Cardiac fibroblast (primary cell): ENCODE measurements at regions not wholly inside any gene's neighbourhood (a gene's known extent, or its start where the extent isn't known, plus 50 kb on each side); places are given as distances from the start of the nearest gene placed in this dataset.

Source experiments
- DNase-seq, 2 donors: peaks; one replicate each; pipeline versions ENCODE4 v3.0.0 to v3.0.0-alpha.2; 2010; ENCODE audit warnings: low read depth in 2 of 2
- H3K4me3 ChIP-seq, 2 donors: replicated peaks in 1 of 2; 1 replicate in 1 of 2; 2 replicates in 1 of 2; pipeline ENCODE4 v1.5.1; 2011; ENCODE audit warnings: low read depth in 2 of 2, low read length in 2 of 2, mild to moderate bottlenecking in 2 of 2, moderate library complexity in 1 of 2
- CTCF ChIP-seq: IDR thresholded peaks from one replicate; pipeline ENCODE4 v1.5.1; 2011; ENCODE audit warnings: low read depth, mild to moderate bottlenecking, low read length, inconsistent platforms

- H3K4me3 ChIP-seq = no peak overlapping the region
- no peak for TF ChIP-seq CTCF
- DNase-seq = no peak
Observed at GRCh38 chr9:135032041-135032835, 55.2 kb upstream of the OLFM1 start.

GRCh38 chr9:135032868-135033460 is 54.5 kb upstream of the OLFM1 start:
- H3K4me3 ChIP-seq = no peak overlapping the region
- DNase-seq = no peak
- TF ChIP-seq CTCF = no peak

GRCh38 chr9:135033487-135033886 is 54.0 kb upstream of the OLFM1 start:
- DNase-seq = no peak
- no peak for TF ChIP-seq CTCF
- no peak overlapping the region for H3K4me3 ChIP-seq

- TF ChIP-seq CTCF = no peak
- DNase-seq = no peak
- H3K4me3 ChIP-seq = no peak overlapping the region
Observed at GRCh38 chr9:135034106-135034505, 53.4 kb upstream of the OLFM1 start.

GRCh38 chr9:135035781-135036760 is 51.4 kb upstream of the OLFM1 start:
- DNase-seq = no peak
- no peak for TF ChIP-seq CTCF

GRCh38 chr9:135036861-135037465 is 50.5 kb upstream of the OLFM1 start:
- TF ChIP-seq CTCF = no peak
- DNase-seq = no peak
- no peak overlapping the region for H3K4me3 ChIP-seq

More at GRCh38 chr9:135035781-135036760, 51.4 kb upstream of the OLFM1 start:
- no peak overlapping the region for H3K4me3 ChIP-seq
